SK-N-MC (cell line): ENCODE measurements at regions not wholly inside any gene's neighbourhood (a gene's known extent, or its start where the extent isn't known, plus 50 kb on each side); places are given as distances from the start of the nearest gene placed in this dataset.

ENCODE experiments used
- EZH2 ChIP-seq: fragments of 200-600 bp; sonication (generic); IDR thresholded peaks from one replicate; pipeline ENCODE4 v1.6.1; 2017; ENCODE audit warnings: antibody characterized with exemption
- POLR2AphosphoS5 ChIP-seq: IDR thresholded peaks from 2 replicates; pipeline ENCODE4 v1.6.1; 2012; ENCODE audit warnings: mild to moderate bottlenecking, low read depth, low read length, borderline replicate concordance

GRCh38 chr20:39876976-39877635, 811.9 kb downstream of the MAFB start:
- TF ChIP-seq EZH2 (no peak), POLR2AphosphoS5 (no peak)
